ENCODE measurements at regions not wholly inside any gene's neighbourhood (a gene's known extent, or its start where the extent isn't known, plus 50 kb on each side); places are given as distances from the start of the nearest gene placed in this dataset.

DNA sequence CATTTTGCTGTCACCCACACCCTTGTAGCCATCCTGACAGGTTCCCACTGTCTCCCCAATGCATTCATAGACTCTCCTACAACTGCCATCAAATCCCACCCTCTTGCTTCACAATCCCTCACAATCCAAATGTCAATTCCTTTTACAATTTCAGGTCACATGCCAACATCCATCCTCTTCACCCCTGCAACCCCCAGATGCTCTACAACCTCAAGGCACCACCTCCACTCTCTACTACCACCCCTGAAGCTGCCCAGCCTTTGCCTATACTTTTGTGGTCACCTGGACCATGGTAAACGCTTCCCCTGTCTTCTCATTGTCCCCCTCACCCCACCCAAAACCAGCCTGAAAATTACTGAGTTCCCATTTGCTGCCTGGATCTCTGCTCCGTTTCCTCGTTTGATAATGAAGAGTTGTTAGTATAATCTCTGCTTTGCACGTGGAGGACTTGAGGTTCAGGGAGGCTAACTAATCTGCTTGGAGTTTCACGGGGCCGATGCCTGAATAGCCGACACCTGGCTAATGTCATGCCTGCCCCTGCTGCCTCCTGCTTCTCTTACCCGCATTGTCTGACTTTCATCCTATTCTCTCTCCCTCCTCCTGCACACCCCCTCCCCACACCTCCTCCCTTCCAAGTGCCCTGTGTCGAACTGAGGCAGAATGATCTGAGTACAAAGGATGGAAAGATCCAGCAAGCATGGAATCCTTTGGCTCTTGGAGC is 82.4 kb upstream of the TOX2 start:
- ChIA-PET POLR2A (no interaction called here), CTCF (interaction anchor here (1.2 kb wide), 1 partner anchor 11 kb away, joined by 3 read pairs; no protein-coding TSS in a partner anchor)
- DNase-seq (no peak), ATAC-seq (ENCODE audit: low read depth) (no peak)
- intact Hi-C loops (cut with micrococcal nuclease) = no loop called here
- no peaks in the 10 kb centered on the region for H4K20me1 ChIP-seq (ENCODE audit: control insufficient read depth, insufficient read depth, low read length, poor library complexity, severe bottlenecking)
- no peaks in the 10 kb centered on the region for H3K4me1 ChIP-seq (ENCODE audit: control insufficient read depth in 2 of 2, insufficient read depth in 2 of 2, low read length in 2 of 2)
- no peak overlapping the region for H3K4me2 ChIP-seq (replicated peaks; ENCODE audit: low read depth, low read length, poor library complexity, severe bottlenecking)
- no peak overlapping the region for H3K4me3 ChIP-seq (ENCODE audit: control extremely low read depth in 1 of 5, extremely low read depth in 1 of 5, insufficient read depth in 1 of 5, low read depth in 2 of 5, low read length in 4 of 5)
- TF ChIP-seq, protein P1, sequence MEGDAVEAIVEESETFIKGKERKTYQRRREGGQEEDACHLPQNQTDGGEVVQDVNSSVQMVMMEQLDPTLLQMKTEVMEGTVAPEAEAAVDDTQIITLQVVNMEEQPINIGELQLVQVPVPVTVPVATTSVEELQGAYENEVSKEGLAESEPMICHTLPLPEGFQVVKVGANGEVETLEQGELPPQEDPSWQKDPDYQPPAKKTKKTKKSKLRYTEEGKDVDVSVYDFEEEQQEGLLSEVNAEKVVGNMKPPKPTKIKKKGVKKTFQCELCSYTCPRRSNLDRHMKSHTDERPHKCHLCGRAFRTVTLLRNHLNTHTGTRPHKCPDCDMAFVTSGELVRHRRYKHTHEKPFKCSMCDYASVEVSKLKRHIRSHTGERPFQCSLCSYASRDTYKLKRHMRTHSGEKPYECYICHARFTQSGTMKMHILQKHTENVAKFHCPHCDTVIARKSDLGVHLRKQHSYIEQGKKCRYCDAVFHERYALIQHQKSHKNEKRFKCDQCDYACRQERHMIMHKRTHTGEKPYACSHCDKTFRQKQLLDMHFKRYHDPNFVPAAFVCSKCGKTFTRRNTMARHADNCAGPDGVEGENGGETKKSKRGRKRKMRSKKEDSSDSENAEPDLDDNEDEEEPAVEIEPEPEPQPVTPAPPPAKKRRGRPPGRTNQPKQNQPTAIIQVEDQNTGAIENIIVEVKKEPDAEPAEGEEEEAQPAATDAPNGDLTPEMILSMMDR (IDR thresholded peaks at IDR 0.05) = no peak
- TF ChIP-seq EZH2 (IDR thresholded peaks at IDR 0.05; ENCODE audit: borderline replicate concordance, insufficient read depth, low read depth, low read length, poor library complexity, severe bottlenecking) = no peak
- Mint-ChIP-seq H3K27me3 (peaks cover 16% of the 10 kb centered on the region), H3K4me3 (no peak overlapping the region), H3K27ac (no peak overlapping the region), H3K4me1 (no peaks in the 10 kb centered on the region), H3K9me3 (ENCODE audit: insufficient read depth) (no peaks in the 10 kb centered on the region)
- no peak overlapping the region for H2AFZ ChIP-seq (ENCODE audit: insufficient read depth, low read depth, low read length, poor library complexity, severe bottlenecking)
- H3K36me3 ChIP-seq (replicated peaks in 1 of 2; ENCODE audit: control extremely low read depth in 1 of 2, control insufficient read depth in 1 of 2, extremely low read depth in 1 of 2, insufficient read depth in 2 of 2, low read length in 1 of 2) = no peaks in the 10 kb centered on the region
- no peaks in the 10 kb centered on the region for H3K27me3 ChIP-seq (replicated peaks in 1 of 4; ENCODE audit: control extremely low read depth in 1 of 4, control insufficient read depth in 3 of 4, insufficient read depth in 4 of 4, low read length in 3 of 4)
- 81% methylated on average over 7 of the region's 9 CpGs for WGBS (ENCODE audit: insufficient coverage)
- H3K9ac ChIP-seq (ENCODE audit: low read length) = no peak overlapping the region
- H3K79me2 ChIP-seq (ENCODE audit: control insufficient read depth, insufficient read depth, low read length) = no peaks in the 10 kb centered on the region
- H3K9me3 ChIP-seq (ENCODE audit: control extremely low read depth in 1 of 3, control insufficient read depth in 2 of 3, insufficient read depth in 1 of 3, low read length in 2 of 3) = peaks cover 0 to 7% (median 0%) of the 10 kb centered on the region in 3 donors
- no peak overlapping the region for H3K27ac ChIP-seq (ENCODE audit: low read length in 2 of 2)

DNA sequence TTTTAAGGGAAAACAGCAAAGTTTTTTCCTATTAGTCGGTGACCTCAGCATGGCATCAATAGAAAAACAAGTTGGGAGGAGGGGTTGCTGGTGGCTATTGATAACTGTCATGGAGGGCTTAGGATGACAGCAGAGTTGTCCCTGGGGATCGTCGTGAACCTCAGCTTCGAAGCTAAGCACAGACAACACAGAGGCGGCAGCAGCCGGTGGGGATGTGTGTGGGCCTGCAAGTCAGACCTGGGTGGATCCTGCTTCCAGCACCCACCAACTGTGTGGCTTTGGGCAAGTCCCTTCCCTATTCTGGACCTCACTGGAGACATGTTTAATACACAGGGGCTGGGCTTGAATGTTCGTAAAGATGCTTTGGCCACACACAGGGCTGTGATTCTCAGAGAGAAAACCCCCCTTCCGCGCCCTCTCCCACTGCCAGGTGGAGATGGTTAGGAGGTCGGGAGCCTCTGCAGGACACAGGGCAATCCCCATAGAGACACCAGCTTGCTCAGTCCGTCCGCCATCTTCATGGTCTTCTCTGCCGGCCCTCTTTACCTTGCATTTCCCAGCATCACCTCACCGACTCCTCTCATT is 83.1 kb upstream of the TOX2 start:
- H3K4me3 Mint-ChIP-seq = no peak overlapping the region
- no peaks in the 10 kb centered on the region for H3K4me1 ChIP-seq (ENCODE audit: control insufficient read depth in 2 of 2, insufficient read depth in 2 of 2, low read length in 2 of 2)
- no peak overlapping the region for H3K9ac ChIP-seq (ENCODE audit: low read length)
- H3K27ac Mint-ChIP-seq = no peak overlapping the region
- H3K79me2 ChIP-seq (ENCODE audit: control insufficient read depth, insufficient read depth, low read length) = no peaks in the 10 kb centered on the region
- peaks cover under 1% of the 10 kb centered on the region for H3K4me1 Mint-ChIP-seq
- H3K27ac ChIP-seq (ENCODE audit: low read length in 2 of 2) = no peak overlapping the region
- H2AFZ ChIP-seq (ENCODE audit: insufficient read depth, low read depth, low read length, poor library complexity, severe bottlenecking) = no peak overlapping the region
- H3K27me3 Mint-ChIP-seq = peaks cover 16% of the 10 kb centered on the region
- no peak for DNase-seq
- intact Hi-C loops (cut with micrococcal nuclease) = no loop called here
- ChIA-PET CTCF (interaction anchor here (2.3 kb wide), 1 partner anchor 9 kb away, joined by 7 read pairs; no protein-coding TSS in a partner anchor), POLR2A (no interaction called here)
- peaks cover 0 to 7% (median 0%) of the 10 kb centered on the region in 3 donors for H3K9me3 ChIP-seq (ENCODE audit: control extremely low read depth in 1 of 3, control insufficient read depth in 2 of 3, insufficient read depth in 1 of 3, low read length in 2 of 3)
- no peak for TF ChIP-seq EZH2 (IDR thresholded peaks at IDR 0.05; ENCODE audit: borderline replicate concordance, insufficient read depth, low read depth, low read length, poor library complexity, severe bottlenecking)
- TF ChIP-seq, protein P1 (IDR thresholded peaks at IDR 0.05) = no peak
- H3K4me2 ChIP-seq (replicated peaks; ENCODE audit: low read depth, low read length, poor library complexity, severe bottlenecking) = no peak overlapping the region
- ATAC-seq (ENCODE audit: low read depth) = no peak
- no peak overlapping the region for H3K4me3 ChIP-seq (ENCODE audit: control extremely low read depth in 1 of 5, extremely low read depth in 1 of 5, insufficient read depth in 1 of 5, low read depth in 2 of 5, low read length in 4 of 5)
- H3K27me3 ChIP-seq (replicated peaks in 1 of 4; ENCODE audit: control extremely low read depth in 1 of 4, control insufficient read depth in 3 of 4, insufficient read depth in 4 of 4, low read length in 3 of 4) = no peaks in the 10 kb centered on the region
- H3K36me3 ChIP-seq (replicated peaks in 1 of 2; ENCODE audit: control extremely low read depth in 1 of 2, control insufficient read depth in 1 of 2, extremely low read depth in 1 of 2, insufficient read depth in 2 of 2, low read length in 1 of 2) = no peaks in the 10 kb centered on the region
- H3K9me3 Mint-ChIP-seq (ENCODE audit: insufficient read depth) = no peaks in the 10 kb centered on the region
- H4K20me1 ChIP-seq (ENCODE audit: control insufficient read depth, insufficient read depth, low read length, poor library complexity, severe bottlenecking) = no peaks in the 10 kb centered on the region
- WGBS (ENCODE audit: insufficient coverage) = 89% methylated on average over 13 of the region's 14 CpGs
